NOMO-1 (cell line): ENCODE measurements at regions not wholly inside any gene's neighbourhood (a gene's known extent, or its start where the extent isn't known, plus 50 kb on each side); places are given as distances from the start of the nearest gene placed in this dataset.

Experiments used
- DNase-seq, 2 experiments: peaks; one replicate each; lab custom pipeline; 2025; ENCODE audit not compliant: unreplicated experiment in 2 of 2; lab: John Stamatoyannopoulos, UW

DNA sequence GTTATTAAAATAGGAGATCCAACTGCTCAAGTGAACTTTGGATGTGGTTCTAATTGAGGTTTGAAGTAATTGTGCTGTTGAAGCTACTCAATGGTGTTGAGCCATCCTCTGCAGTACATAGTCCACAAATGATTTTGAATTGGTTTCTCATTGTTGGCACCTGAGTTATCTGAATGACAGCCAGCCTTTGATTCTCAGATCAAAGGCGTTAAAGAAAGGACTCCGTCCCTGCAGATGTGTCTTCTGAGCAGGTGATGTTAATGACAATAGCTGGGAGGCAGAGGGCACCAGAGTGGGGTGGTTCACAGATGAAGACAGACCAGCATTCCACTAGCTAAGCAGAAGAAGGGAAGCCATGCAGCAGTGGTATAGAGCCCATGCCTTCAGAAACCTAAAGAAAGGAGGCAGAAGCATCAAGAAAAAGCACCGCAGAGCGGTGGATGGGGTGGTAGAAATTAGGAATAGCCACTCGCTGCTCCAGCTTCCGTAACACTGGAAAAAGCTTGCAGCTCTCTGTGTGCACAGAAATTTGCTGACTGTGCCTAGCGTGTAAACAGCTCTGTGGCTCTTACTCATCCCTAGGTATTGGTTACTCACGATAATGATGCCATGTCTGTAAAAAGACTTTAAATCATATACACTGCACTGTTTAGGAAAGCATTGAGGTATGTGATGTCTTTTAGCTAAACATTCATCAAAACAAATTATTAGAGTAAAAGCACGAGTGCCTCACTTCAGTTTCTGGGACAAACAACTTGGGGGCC, 79.2 kb upstream of the CLCN4 start:
- no peak for DNase-seq

DNA sequence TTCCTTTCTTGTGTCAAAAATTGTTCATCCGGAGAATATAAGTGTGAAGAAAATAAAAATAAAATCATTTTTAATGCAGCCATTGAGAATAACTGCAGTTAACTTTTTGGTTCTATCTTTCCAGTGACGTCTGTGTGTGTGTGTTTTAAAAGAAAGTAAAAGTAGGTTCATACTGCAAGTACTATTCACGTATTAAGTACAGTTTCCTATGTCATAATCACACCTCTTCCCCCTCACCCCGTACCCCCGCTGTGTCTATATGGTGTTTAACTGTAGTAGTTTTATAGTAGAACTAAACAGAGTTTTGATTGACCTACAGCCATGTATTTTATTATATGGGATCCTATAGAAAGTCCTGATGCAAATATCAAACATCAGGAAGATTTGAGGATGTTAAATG, 78.5 kb upstream of the CLCN4 start:
- no peak for DNase-seq

DNA sequence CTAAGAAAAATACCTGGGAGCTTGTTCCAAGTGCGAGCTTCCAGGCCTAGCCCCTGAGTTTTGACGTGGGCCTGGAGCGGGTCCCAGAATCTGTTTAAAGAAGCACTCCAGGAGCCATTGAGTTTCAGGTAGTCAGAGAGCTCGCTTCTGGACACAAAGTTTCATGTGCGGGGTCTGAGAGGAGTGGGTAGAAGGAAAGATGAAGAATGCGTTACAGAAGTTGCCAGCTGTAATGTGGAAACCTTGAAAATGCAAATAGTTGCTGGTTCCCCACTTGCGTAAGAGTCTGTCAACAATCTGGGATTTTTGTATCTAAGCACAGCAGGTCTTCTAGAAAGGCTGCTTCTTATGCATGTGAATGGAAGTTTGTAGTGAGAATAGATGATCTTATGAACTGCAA, 77.5 kb upstream of the CLCN4 start:
- DNase-seq: no peak

DNA sequence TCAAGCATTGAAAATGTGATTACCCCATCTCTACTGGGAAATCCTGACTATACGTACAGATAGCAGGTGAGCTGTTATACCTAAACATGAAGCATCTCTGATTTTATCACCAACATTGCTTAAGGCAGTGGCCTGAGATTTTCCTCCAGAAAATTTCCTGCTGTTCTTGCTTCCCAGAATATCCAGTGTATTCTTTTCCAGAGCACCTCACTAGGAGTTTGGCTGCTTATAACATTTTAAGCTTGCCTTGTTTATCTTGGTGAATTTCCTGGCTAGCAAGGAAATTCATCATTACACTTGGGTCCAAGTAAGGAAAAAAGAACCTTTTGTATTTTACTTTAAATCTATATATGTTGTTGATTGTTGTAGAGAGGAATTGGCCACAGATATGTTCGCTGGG, 73.0 kb upstream of the CLCN4 start:
- no peak for DNase-seq

DNA sequence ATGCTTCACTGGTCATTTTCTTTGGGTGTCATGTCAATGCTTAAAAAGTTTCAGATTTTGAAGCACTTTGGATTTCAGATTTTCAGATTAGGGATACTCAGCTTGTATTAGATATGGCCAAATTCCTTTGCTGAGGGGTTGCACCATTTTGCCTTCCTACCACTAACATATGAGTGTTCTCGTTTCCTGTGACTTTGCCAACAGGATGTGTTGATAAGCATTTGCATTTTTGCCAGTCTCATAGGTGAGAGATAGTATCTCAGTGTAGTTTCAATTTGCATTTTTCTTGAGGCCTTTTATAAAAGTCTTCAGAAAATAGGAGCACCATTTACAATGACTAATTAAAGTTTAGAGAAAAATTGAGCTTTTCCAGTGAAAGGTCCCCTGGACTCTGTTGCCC, 71.6 kb upstream of the CLCN4 start:
- DNase-seq: no peak

DNA sequence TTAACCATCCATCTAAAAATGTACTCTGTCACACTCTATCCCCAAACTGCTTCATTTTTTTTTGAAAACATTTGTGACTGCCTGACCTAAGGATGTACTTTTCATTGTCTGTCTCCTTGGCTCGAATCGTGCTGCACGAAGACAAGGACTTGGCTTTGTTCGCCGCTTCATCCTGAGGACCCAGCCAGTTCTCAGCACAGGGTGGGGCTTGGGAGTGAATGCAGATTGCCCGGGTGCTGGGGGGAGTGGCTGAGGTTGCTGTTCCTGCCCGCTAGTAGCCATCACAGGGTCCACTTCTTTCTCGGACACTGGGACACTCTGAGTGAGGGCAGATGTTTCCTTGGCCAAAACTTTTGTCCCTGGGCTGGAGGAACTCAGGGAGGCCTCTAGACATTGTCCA, 70.1 kb upstream of the CLCN4 start:
- DNase-seq: no peak

DNA sequence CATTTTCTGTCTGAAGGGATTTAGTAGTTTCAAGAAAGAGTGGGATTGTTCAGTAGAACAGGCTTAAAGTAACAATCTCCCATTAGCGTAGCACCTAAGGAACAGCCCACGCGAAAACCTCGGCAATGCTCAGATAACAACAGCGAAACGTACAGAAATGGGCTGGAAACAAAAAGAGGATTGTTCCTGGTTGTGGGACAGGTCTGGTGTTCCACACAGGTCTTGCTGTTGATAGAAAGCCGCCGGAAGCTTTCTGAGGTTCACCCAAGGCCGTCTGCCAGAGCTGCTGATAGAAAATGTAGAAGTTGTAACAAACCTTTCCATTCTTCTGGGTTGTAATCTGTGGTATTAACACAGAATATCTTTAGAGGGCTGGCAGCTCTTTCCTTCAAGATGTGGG, 69.4 kb upstream of the CLCN4 start:
- DNase-seq: no peak

DNA sequence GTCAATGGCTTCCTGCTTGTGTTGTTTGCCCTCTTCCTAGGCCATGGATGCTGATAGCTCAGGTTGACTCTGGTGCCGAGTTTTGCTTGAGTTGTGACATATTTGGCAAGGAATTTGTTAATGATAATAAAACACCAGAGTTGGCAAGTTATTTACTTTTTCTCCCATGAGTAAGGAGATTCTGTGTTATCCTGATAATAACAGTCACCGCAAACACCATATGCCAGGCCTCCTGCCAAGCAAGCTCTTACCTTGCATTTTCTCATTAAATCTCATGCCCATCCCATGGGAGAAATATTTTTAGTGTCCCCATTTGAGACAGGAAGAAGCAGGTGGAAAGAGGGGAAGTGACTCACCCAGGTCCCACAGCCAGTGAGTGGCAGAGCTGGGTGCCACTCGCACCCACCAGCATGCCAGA, 67.4 kb upstream of the CLCN4 start:
- DNase-seq: no peak

DNA sequence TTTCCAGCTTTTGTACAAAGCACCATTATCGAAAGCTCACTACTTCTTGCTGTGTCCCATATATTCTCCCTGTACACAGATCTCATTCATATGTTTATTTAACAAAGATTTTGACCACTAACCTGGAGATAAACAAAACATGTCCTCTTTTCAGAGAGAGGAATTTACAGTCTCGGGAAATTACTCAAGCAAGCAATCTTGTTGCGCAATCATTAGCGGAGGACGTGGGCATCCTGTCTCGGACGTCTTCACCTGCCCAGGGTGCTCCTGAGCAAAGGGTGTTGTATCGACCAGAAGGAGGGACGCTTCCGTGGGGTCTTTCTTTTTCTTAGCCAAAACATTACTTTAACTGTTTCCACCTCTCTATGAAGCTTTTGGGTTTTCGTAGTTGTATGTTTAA, 66.5 kb upstream of the CLCN4 start:
- peak in 1 of 2 experiments; percentile 11 for DNase-seq

DNA sequence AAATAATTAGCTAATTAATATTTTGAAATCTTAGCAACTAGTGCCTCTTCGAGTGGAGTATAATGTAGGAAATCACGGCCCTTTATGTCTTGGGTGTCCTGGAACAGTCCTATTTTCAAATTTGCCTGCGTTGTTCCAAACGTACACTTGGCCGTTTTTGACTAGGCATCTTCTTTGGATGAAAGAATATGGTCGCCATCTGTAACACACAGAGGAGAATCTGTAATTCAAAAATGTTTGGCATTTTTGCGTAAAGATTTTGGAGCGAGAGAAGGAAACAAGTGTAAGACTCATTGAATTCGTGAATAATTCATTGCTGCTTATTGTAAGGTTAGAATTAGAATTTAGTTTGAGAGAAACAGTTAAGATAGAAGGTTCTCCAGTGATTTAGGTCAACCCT, 61.5 kb upstream of the CLCN4 start:
- no peak for DNase-seq

DNA sequence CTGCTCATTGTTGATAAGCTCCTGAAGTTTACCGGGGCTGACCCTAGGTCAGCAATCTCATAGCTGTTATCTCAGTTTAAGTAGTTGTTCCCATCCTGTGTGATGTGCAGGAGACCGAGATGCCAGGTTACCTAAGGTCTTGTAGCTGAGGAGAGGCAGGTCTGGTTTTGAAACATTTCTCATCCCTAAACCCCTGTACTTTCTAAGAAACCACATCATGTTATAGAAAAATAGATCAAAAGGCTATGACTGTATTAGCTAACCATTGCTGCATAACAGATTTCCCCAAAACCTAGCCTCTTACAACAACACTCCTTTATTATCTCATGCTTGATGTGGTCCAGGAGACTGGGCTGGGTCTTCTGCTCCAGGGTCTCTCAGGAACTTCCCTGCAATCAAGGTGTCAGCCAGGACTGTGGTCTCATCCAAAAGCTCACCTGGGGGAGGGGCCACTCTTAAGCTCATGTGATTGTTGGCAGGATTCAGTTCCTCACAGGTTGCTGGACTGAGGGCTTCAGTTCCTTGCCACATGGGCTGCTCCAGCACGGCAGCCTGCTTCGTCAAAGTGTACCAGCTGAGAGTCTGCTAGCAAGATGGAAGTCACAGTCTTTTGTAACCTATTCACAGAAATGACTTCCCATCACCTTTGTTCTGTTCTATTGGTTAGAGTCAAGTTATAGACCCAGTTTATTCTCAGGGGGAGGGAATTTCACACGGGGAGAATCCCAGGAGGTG, 60.9 kb upstream of the CLCN4 start:
- DNase-seq: no peak

DNA sequence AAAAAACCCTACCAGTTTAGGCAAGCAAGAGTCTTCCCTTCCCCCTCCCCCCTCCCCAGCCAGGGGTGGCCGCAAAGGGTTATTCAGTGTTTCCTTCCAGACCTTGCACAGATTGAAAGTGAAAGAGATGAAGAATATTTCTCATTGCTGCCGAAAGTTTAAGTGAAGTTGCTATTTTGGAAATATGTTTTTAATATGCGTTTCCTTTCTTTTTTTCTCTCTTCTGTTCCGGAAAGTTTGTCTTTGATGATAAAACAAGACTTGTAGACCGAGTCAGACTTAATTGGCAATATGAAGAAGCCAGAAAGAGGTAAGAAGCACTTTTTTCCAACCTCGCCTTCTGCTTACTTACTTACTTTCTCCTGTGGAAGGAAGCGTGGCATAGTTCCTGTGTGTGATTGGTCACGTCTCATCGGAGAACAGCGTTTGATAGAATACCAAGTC, 58.5 kb upstream of the CLCN4 start:
- peak in 1 of 2 experiments; percentile 22 for DNase-seq

DNA sequence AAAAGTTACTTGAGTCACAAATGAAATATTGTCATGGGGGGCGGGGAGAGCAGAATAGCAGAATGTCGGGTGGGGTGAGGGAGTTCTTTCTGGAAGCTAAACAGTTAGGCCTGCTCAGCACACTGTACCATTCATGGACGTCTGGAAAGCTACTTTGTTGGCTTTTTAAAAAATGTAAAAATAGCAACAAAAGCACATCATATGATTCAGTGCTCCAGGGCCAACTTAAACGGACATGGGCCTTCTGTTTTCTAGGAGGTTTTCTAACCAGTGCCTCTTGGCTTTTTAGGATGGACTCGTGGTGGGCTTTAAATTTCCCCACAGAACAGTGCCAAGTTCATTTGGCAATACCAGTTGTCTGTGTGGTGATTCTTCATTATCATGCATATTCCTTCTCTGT, 57.4 kb upstream of the CLCN4 start:
- no peak for DNase-seq

DNA sequence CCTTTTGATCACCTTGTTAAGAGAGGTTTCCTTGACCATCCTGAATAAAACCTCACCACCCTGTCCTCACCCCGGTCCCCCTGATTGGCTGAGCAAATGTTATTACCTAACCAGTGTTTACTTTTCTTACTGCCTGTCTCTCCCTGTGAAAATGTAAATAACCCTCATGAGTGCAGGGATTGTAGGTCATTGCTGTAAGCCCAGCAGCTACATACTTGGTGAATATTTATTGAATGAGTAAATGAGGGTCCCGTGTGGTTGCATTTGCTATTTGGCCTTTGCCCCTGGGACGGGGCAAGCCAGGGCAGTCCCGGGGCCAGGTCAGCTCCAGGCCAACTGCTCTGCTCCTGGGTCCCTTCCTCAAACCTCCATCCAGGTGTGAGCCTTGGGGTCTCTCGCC, 55.5 kb upstream of the CLCN4 start:
- DNase-seq: no peak

DNA sequence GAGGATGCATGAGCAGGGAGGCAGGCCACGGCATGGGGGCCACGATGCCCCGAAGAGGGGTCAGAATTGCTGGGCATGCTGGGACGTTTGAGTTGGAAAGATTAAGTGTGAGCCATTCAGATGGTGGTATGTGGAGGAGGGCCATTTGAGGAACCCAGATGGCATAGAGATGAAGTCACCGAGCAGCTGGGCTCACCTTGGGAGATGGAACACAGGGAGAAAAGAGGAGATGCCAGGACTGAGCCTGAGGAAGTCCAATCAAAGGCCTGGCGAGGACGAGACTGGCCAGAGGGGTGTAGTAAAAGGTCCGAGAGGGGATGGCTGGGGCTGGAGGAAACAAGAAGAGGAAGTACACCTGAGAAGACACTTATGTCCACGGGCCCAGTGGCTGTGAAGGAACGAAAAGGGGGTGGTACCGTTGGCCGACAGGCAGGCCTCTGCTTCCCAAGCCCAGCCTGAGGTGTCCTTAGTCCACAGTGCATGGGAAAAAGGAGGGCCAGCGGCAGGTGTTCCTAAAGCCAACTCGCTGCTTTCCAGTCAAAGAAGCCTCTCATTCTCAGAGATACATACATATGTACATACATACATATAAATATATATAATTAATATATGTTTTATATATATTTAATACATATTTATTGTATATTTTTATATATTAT, 54.6 kb upstream of the CLCN4 start:
- DNase-seq: no peak

DNA sequence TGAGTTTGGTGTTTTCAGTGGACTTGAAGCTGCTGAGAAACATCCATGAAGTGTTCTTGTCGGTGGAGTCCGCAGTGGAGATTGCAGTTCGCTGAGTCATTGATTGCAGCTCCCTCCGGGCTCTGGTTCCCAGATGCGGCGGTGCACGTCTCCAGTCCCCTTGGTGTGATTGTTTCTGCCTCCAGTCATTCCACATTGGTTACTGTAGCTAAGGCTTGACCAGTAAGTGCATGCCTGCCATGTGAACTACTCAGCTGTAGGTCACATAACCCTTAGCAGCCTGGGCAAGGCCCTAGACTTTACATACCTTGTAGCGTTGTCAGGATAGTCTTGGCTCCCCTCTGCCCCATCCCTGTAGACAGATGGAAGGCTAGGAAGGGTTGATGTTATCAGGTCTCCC, 53.8 kb upstream of the CLCN4 start:
- DNase-seq: no peak

DNA sequence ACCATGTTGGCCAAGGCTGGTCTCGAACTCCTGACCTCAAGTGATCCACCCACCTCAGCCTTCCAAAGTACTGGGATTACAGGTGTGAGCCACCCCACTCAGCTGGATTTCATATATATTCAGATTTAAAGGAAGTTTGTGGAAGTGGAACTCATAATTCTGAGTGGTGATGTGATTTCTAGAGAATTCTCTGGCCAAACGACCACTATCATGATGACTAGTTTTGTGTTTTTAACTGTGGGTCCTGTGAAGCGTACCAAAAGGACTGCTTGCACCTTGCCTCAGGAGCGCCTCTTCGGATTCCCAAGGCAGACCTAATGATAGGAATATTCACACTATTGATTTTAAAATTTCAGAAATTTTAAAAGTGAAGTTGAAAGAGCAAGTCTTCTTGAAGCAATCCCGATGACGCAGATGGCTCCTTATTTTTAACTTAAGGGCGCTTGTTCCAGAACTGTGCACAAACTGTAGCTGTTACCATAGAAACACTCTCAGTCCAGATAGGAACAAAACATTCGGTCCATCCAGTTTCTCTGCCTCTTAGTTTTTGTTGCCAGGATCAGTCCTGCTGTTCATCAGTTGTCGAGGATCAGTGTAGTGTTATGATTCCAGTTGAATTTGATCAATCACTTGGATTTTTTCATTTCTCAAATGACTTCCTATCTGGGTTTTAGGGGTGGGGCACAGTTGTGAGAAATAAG, 51.7 kb upstream of the CLCN4 start:
- DNase-seq: no peak

DNA sequence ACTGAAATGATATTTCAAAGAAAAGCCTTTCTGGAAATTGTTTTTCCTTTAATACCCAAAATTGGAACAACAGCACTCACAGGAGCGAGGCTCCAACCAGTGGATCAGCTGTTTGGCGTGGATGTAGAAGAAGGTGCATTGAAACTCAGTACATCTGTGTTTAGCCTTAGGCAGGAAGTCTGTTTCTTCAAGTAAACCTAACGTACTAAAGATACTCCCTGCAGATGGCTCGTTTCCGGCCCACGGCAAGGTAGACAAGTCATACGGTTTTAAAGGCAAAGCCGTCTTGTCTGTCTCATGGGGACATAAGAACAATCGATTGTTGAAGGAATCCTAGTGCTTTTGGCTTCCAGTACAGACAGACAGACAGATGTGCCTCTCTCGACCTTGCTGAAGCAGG, 50.0 kb upstream of the CLCN4 start:
- DNase-seq: no peak
